GM06990 (cell line): ENCODE measurements at regions not wholly inside any gene's neighbourhood (a gene's known extent, or its start where the extent isn't known, plus 50 kb on each side); places are given as distances from the start of the nearest gene placed in this dataset.

Source experiments
- DNase-seq: peaks from one replicate; pipeline ENCODE4 v3.0.0-alpha.2; 2011; ENCODE audit not compliant: insufficient read length; ENCODE audit errors: extremely low read depth
- H3K27me3 ChIP-seq: replicated peaks from 2 replicates; pipeline ENCODE4 v1.6.0; 2011; ENCODE audit warnings: low read length; ENCODE audit not compliant: control insufficient read depth, insufficient read depth
- H3K36me3 ChIP-seq: 2 replicates; pipeline ENCODE4 v1.5.1; 2011; ENCODE audit warnings: low read length; ENCODE audit not compliant: control insufficient read depth, insufficient read depth
- H3K4me3 ChIP-seq: replicated peaks from 2 replicates; pipeline ENCODE4 v1.5.1; 2011; ENCODE audit warnings: low read depth, mild to moderate bottlenecking, control low read depth, low read length
- CTCF ChIP-seq: IDR thresholded peaks from 2 replicates; pipeline ENCODE4 v1.5.1; 2011; ENCODE audit warnings: low read length, control low read depth, mild to moderate bottlenecking, inconsistent platforms; ENCODE audit not compliant: insufficient read depth, poor library complexity, severe bottlenecking

- no peak overlapping the region for H3K4me3 ChIP-seq
- no peaks in the 10 kb centered on the region for H3K36me3 ChIP-seq
- no peak for TF ChIP-seq CTCF
- H3K27me3 ChIP-seq, result no peaks in the 10 kb centered on the region
- DNase-seq, result no peak
Measured at GRCh38 chr9:108041551-108041950, 552.0 kb upstream of the KLF4 start.

- TF ChIP-seq CTCF, result no peak
Measured at GRCh38 chr9:108040783-108041182, 551.2 kb upstream of the KLF4 start.

GRCh38 chr9:108039493-108039892 is 549.9 kb upstream of the KLF4 start:
- H3K27me3 ChIP-seq, result no peaks in the 10 kb centered on the region

More at GRCh38 chr9:108040783-108041182, 551.2 kb upstream of the KLF4 start:
- Histone ChIP-seq H3K27me3 (no peaks in the 10 kb centered on the region), H3K36me3 (no peaks in the 10 kb centered on the region), H3K4me3 (no peak overlapping the region)
- DNase-seq, result no peak

GRCh38 chr9:108039012-108039411 is 549.4 kb upstream of the KLF4 start:
- TF ChIP-seq CTCF, result no peak

More at GRCh38 chr9:108039493-108039892, 549.9 kb upstream of the KLF4 start:
- no peak overlapping the region for H3K4me3 ChIP-seq
- no peak for TF ChIP-seq CTCF
- no peaks in the 10 kb centered on the region for H3K36me3 ChIP-seq
- DNase-seq, result no peak

GRCh38 chr9:108035487-108035886 is 545.9 kb upstream of the KLF4 start:
- no peak for DNase-seq
- Histone ChIP-seq H3K36me3 (no peaks in the 10 kb centered on the region), H3K4me3 (no peak overlapping the region), H3K27me3 (no peaks in the 10 kb centered on the region)
- no peak for TF ChIP-seq CTCF

More at GRCh38 chr9:108039012-108039411, 549.4 kb upstream of the KLF4 start:
- DNase-seq, result no peak
- Histone ChIP-seq H3K27me3 (no peaks in the 10 kb centered on the region), H3K4me3 (no peak overlapping the region), H3K36me3 (no peaks in the 10 kb centered on the region)
